GM19328 (cell line): ENCODE measurements at regions not wholly inside any gene's neighbourhood (a gene's known extent, or its start where the extent isn't known, plus 50 kb on each side); places are given as distances from the start of the nearest gene placed in this dataset.

Experiments used
- ATAC-seq: cut with Tn5 transposase; IDR thresholded peaks from one replicate; pipeline ENCODE4 v1.9.1; 2021; ENCODE audit warnings: mild to moderate bottlenecking, moderate library complexity; ENCODE audit not compliant: unreplicated experiment

DNA sequence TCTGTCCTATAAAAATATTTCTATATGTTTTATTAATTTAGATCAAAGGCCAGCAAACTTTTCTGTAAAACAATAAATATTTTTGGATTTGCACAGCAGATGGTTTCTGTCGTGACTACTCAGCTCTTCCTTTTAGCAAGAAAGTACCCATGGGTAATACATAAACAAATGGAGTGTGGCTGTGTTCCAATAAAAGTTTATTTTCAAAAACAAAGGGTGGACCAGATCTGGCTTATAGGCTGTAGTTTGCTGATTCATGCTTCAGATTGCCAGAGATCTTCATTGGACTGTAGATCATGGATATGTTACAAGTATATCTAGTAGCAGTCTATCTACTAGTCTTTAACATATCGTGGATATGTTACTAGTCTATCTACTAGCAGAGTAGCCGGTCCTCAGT lies 590.5 kb downstream of the CSNK1G3 start:
- ATAC-seq, result no peak

DNA sequence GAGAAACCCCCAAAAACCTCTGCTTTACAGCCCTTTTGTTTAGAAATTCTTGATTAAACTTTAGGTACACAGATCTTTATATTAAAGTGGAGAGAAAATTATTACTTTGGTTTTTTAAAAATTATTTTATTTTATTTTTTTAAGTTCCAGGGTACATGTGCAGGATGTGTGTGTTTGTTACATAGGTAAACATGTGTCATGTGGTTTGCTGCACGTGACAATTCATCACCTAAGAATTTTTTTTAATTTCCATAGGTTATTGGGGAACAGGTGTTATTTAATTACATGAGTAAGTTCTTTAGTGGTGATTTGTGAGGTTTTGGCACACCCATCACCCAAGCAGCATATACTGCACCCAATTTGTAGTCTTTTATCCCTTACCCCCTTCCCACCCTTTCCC lies 581.7 kb downstream of the CSNK1G3 start:
- no peak for ATAC-seq

- ATAC-seq, result no peak
Measured at GRCh38 chr5:124090115-124090514, 578.1 kb downstream of the CSNK1G3 start.

GRCh38 chr5:124089578-124089977 lies 577.6 kb downstream of the CSNK1G3 start:
- no peak for ATAC-seq

DNA sequence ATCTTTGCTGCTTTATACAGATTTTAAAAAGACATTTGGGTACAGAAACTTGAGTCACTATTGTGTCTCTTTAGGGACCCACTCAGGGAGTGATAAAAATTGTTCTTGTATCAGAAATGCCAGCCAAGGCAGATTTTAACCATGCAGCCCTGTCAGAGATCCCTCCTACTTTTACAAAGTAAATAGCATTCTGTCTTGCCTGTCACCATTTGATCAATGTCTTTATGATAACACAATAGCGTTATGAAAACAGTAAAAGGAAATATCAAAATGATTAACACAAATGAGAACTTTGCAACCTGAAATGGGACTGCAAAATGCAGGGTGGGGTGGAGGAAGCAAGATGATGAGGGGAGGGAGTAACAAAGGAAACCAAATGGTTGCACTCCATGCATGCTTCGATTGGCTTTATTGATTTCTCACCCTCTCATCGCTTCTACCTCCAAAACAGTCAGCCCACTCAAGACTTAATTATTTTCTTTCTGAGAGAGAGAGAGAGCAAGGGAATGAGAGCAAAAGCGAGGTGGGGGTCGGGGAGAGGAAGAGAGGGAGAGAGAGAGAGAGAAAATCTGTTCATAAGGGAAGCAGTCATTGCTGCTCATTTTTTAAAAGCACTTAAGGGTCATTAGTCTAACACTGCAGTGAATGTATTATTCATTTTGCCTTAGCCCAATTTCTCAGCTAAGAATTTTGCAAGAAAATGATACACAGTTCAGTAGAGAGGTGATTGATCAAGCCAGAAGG lies 576.5 kb downstream of the CSNK1G3 start:
- no peak for ATAC-seq

- no peak for ATAC-seq
Measured at GRCh38 chr5:124087752-124088151, 575.8 kb downstream of the CSNK1G3 start.

DNA sequence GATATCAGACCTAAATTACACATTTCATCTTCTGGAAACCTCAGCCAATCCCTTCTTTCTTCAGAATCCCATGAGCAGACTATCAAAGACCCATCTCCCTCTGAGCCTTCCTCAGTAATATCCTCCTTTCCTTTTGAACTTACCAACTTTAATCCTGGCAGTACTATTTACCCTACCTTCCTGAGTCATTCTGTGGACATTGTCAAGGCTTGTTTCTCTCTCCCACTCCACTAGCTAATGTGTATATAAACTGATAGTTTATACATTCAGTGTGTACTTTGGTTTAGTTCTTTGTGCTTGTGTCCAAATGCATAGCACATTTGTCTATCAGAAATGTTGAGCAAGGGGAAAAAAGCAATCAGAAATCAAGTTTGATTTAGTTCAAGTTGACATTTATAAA lies 568.3 kb downstream of the CSNK1G3 start:
- ATAC-seq, result no peak

DNA sequence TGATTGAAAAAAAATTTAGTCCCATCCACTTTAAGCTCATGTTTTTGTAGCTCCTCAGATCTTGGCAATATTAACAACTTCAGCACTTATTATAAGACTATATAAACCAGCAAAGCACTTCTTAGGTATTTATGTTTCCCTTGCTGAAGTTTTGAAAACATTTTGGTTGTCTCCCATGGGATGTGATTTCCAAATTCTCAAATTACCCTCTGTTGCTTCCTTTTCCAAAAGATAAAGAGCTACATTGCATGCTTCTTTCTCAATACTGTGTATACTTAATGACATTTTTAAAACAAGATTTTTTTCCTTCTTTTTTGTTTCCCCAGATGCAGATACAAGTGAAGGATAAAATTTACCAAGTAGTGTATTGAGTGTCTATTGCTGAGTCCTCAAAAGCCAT lies 567.1 kb downstream of the CSNK1G3 start:
- no peak for ATAC-seq

GRCh38 chr5:124074500-124074899 lies 562.5 kb downstream of the CSNK1G3 start:
- ATAC-seq, result no peak

DNA sequence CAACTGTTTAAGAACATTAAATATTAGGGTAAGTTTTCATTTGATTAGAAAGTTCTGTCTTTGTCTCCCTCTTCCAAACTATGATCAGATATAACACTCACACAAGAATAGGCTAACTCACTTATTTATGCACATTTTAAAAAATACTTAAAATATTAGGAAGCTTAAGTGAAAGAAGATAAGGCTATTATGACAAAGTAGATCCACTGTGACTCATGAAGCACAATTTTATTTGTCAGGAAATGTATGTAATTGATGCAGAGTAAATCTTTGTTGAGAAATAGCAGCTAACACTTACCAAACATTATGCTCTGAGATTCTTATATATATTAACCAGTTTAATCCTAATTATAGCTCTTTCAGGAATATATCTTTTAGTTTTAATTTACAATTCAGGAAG lies 560.6 kb downstream of the CSNK1G3 start:
- ATAC-seq, result no peak

DNA sequence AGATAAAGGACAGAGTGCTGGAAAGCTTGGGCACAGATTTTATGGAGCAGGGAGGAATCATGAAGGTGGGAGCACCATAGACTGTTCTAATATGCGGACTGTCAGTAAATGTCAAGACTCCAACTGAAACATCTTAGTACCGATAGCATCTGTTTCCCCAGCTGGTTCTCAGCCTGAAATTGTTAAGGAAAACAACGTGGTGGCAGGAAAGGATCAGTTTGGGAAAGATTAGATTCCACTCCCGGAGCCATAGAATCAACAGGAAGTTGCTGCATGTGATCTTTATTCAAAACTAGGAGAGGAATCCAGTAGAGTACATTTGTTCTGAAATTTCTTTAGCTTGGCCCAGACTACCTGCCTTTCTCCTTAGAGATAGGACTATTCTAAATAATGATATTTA lies 559.1 kb downstream of the CSNK1G3 start:
- no peak for ATAC-seq

DNA sequence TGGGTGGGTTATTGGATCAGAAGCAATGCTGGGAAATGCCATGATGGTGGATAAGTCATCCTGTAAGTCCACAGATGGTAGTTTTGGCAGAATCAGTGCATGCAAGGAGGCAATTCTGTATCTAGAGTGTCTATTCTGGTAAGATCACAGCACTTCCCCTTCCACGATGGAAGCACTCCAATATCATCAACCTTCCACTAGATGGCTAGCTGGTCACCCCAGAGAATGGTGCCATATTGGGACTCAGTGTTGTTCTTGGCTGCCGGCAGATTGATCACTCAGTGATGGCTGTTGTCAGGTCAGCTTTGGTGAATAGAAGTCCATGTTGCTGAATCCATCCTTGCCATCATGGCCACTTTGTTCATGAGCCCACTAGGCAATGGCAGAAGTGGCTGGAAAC lies 553.5 kb downstream of the CSNK1G3 start:
- ATAC-seq, result no peak

GRCh38 chr5:124064956-124065355 lies 553.0 kb downstream of the CSNK1G3 start:
- ATAC-seq, result no peak

- ATAC-seq, result no peak
Measured at GRCh38 chr5:124061663-124062062, 549.7 kb downstream of the CSNK1G3 start.

DNA sequence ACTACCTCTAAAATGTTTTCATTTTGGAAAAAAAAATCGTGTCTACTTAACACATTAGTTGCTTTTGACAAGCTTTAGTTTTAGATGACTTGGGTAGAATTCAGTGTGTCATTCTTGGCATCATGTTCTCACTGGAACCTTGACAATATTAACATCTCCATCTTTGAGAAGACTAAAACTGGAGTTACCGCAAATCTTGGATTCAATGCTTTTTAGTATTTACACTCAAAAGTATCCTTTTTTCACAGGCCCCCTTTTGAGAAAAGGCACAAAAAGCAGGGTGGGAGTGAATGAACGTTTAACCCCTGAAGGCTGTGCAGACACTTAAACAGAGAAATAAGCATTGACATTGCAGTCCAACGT lies 549.1 kb downstream of the CSNK1G3 start:
- no peak for ATAC-seq

- ATAC-seq, result no peak
Measured at GRCh38 chr5:124060413-124061067, 548.6 kb downstream of the CSNK1G3 start.

- no peak for ATAC-seq
Measured at GRCh38 chr5:124060011-124060410, 548.0 kb downstream of the CSNK1G3 start.

- ATAC-seq, result no peak
Measured at GRCh38 chr5:124059200-124059599, 547.2 kb downstream of the CSNK1G3 start.

DNA sequence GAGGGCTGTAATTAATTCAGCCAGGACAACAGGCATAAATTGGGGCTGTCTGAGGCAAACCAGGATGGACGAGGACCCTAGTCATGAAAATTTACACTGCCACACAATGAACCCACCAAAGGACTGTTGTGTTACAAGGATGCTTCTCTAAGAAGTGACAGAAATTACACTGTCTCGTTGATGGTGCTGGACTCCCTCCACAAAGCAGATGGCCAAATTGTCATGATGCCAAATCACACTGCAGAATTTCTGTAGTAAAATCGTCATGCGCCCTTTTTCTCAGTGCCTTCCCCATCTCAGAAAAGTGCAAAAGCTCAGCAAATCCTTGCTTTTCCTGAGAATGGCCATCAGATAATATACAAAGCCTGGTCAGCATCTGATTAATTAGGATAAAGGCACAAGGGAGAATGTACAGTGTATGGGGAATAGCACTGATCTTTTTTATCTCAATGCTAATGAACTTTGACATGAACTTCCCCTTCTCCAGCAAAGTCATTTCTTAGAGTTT lies 545.8 kb downstream of the CSNK1G3 start:
- no peak for ATAC-seq

GRCh38 chr5:124056991-124057723 lies 545.2 kb downstream of the CSNK1G3 start:
- ATAC-seq, result peak; percentile 48

DNA sequence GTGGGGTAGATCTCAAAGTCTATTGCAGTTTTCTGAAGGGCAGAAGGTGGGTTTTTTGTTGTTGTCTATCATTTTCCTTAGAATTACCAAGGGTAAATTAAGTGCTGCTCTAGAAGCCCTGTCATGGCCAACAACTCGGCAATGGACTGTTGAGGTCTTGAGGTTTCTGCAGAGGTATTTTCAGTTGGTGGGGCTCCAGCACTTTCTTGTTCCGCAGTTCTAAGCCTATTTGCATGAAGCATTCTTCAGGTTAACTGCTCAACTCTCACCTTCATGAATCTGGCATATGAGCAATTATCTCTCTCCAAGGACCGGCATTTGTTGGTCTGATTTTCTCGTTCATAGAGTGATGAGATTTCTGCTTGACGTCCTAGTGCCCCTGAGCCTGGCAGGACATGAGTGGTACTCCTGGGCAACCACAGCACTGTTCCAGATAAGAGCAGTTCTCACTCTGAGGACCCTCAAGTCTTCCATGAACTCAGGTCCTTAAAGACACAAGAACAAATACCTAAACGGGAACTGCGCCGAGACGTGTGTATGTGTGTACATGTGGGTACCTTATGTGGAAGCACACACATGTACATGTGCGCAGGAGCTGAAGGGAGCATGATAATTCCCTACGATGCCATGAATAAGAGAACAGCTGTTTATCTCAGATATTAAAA lies 544.5 kb downstream of the CSNK1G3 start:
- peak; percentile 58 for ATAC-seq
